OCI-LY1 (cell line): ENCODE measurements at regions not wholly inside any gene's neighbourhood (a gene's known extent, or its start where the extent isn't known, plus 50 kb on each side); places are given as distances from the start of the nearest gene placed in this dataset.

Experiments
- H2AFZ ChIP-seq: fragments of 200-600 bp; sonication (generic), shearing (Covaris generic); 2 replicates; pipeline ENCODE4 v1.6.0; 2014; ENCODE audit warnings: antibody characterized with exemption, mild to moderate bottlenecking, low read length
- H3F3A ChIP-seq: fragments of 200-600 bp; sonication (generic), shearing (Covaris generic); 2 replicates; pipeline ENCODE4 v1.6.0; 2014; ENCODE audit warnings: mild to moderate bottlenecking, antibody characterized with exemption, low read length, moderate library complexity; ENCODE audit not compliant: insufficient read depth
- H3K27ac ChIP-seq: fragments of 200-600 bp; sonication (generic); 2 replicates; pipeline ENCODE4 v1.5.1; 2014; ENCODE audit warnings: low read length, mixed run types, mild to moderate bottlenecking, low read depth; ENCODE audit not compliant: poor library complexity, severe bottlenecking
- H3K27me3 ChIP-seq: fragments of 200-600 bp; sonication (generic); 2 replicates; pipeline ENCODE4 v1.6.0; 2014; ENCODE audit warnings: antibody characterized with exemption, mild to moderate bottlenecking, low read length, moderate library complexity; ENCODE audit not compliant: insufficient read depth
- H3K36me3 ChIP-seq: fragments of 200-600 bp; sonication (generic); 2 replicates; pipeline ENCODE4 v1.6.1; 2014; ENCODE audit warnings: mild to moderate bottlenecking, antibody characterized with exemption, low read length, moderate library complexity, mixed read lengths; ENCODE audit not compliant: insufficient read depth
- H3K4me1 ChIP-seq: fragments of 200-600 bp; sonication (generic); 2 replicates; pipeline ENCODE4 v1.5.1; 2014; ENCODE audit warnings: mild to moderate bottlenecking, low read length, moderate library complexity; ENCODE audit not compliant: insufficient read depth, severe bottlenecking
- H3K4me2 ChIP-seq: fragments of 200-600 bp; sonication (generic), shearing (Covaris generic); 2 replicates; pipeline ENCODE4 v1.6.1; 2014; ENCODE audit warnings: low read length
- H3K4me3 ChIP-seq: fragments of 200-600 bp; sonication (generic); 2 replicates; pipeline ENCODE4 v1.5.1; 2014; ENCODE audit warnings: low read length, low read depth, mild to moderate bottlenecking, mixed read lengths; ENCODE audit not compliant: poor library complexity, severe bottlenecking
- H3K79me2 ChIP-seq: fragments of 200-600 bp; shearing (Covaris generic); 2 replicates; pipeline ENCODE4 v1.6.1; 2016; ENCODE audit warnings: mixed run types, low read length, mixed read lengths; ENCODE audit not compliant: insufficient read depth
- H3K9ac ChIP-seq: fragments of 200-600 bp; sonication (generic), shearing (Covaris generic); 2 replicates; pipeline ENCODE4 v1.6.1; 2014; ENCODE audit warnings: mild to moderate bottlenecking, low read length, mixed read lengths
- H3K9me2 ChIP-seq: fragments of 200-600 bp; sonication (generic), shearing (Covaris generic); 2 replicates; pipeline ENCODE4 v1.6.1; 2014; ENCODE audit warnings: low read depth, mild to moderate bottlenecking, low read length, mixed read lengths
- H3K9me3 ChIP-seq: fragments of 200-600 bp; shearing (Covaris generic); 2 replicates; pipeline ENCODE4 v1.6.1; 2014; ENCODE audit warnings: low read length, mixed read lengths
- H4K20me1 ChIP-seq: fragments of 200-600 bp; sonication (generic), shearing (Covaris generic); 2 replicates; pipeline ENCODE4 v1.6.0; 2016; ENCODE audit warnings: mild to moderate bottlenecking, low read length; ENCODE audit not compliant: insufficient read depth
- CTCF ChIP-seq: fragments of 200-600 bp; sonication (generic), shearing (Covaris generic); IDR thresholded peaks from 2 replicates; pipeline ENCODE4 v1.5.1; 2017; ENCODE audit warnings: mild to moderate bottlenecking, antibody characterized with exemption, low read length, moderate library complexity, mixed read lengths
- EZH2 ChIP-seq: fragments of 200-600 bp; sonication (generic), shearing (Covaris generic); IDR thresholded peaks from 2 replicates; pipeline ENCODE4 v1.8.0; 2017; ENCODE audit warnings: borderline replicate concordance, mixed run types, mild to moderate bottlenecking, antibody characterized with exemption, low read length, moderate library complexity, mixed read lengths

- no peak overlapping the region; the same call in 1 of the 2 replicates for H3K9ac ChIP-seq
- H3K27ac ChIP-seq: peak overlapping the region; percentile 58
- TF ChIP-seq CTCF: no peak
- no peak for TF ChIP-seq EZH2
- no peaks in the 10 kb centered on the region for H3F3A ChIP-seq
- H3K4me3 ChIP-seq: no peak overlapping the region
- no peaks in the 10 kb centered on the region for H3K9me2 ChIP-seq
- H3K27me3 ChIP-seq: no peaks in the 10 kb centered on the region
- H3K9me3 ChIP-seq: no peaks in the 10 kb centered on the region
- no peak overlapping the region for H2AFZ ChIP-seq
- no peaks in the 10 kb centered on the region for H4K20me1 ChIP-seq
- no peak overlapping the region for H3K4me2 ChIP-seq
- no peaks in the 10 kb centered on the region for H3K36me3 ChIP-seq
- H3K79me2 ChIP-seq: no peaks in the 10 kb centered on the region
- H3K4me1 ChIP-seq: peaks cover 51% of the 10 kb centered on the region
Measured at GRCh38 chr6:156688620-156688971, 88.6 kb upstream of the ARID1B start.

GRCh38 chr6:156687789-156688619, 89.2 kb upstream of the ARID1B start:
- peak overlapping the region; percentile 58 for H3K27ac ChIP-seq

GRCh38 chr6:156686995-156687788, 90.0 kb upstream of the ARID1B start:
- Histone ChIP-seq H3K4me2 (peak overlapping the region; percentile 94), H3K4me1 (peaks cover 51% of the 10 kb centered on the region), H3K4me3 (peak overlapping the region; percentile 73), H3K27ac (peak overlapping the region; percentile 87), H3K36me3 (no peaks in the 10 kb centered on the region), H3K9me2 (no peaks in the 10 kb centered on the region), H3K79me2 (no peaks in the 10 kb centered on the region), H3F3A (no peaks in the 10 kb centered on the region), H3K27me3 (no peaks in the 10 kb centered on the region), H3K9ac (peak overlapping the region; percentile 89), H3K9me3 (no peaks in the 10 kb centered on the region), H2AFZ (peak overlapping the region; percentile 69; the same call in 1 of the 2 replicates), H4K20me1 (no peaks in the 10 kb centered on the region)
- TF ChIP-seq CTCF: no peak
- TF ChIP-seq EZH2: no peak

More at GRCh38 chr6:156687789-156688619, 89.2 kb upstream of the ARID1B start:
- no peaks in the 10 kb centered on the region for H3F3A ChIP-seq
- H4K20me1 ChIP-seq: no peaks in the 10 kb centered on the region
- H3K27me3 ChIP-seq: no peaks in the 10 kb centered on the region
- H3K9me2 ChIP-seq: no peaks in the 10 kb centered on the region
- no peaks in the 10 kb centered on the region for H3K36me3 ChIP-seq
- no peaks in the 10 kb centered on the region for H3K9me3 ChIP-seq
- peak overlapping the region; percentile 93 for H3K4me2 ChIP-seq
- peak overlapping the region; percentile 71 for H3K4me3 ChIP-seq
- TF ChIP-seq CTCF (no peak; the same call in 1 of the 2 replicates), EZH2 (no peak)
- peak overlapping the region; percentile 69; the same call in 1 of the 2 replicates for H2AFZ ChIP-seq
- no peaks in the 10 kb centered on the region for H3K79me2 ChIP-seq
- H3K4me1 ChIP-seq: peaks cover 51% of the 10 kb centered on the region
- peak overlapping the region; percentile 85 for H3K9ac ChIP-seq
